ENCODE measurements at regions not wholly inside any gene's neighbourhood (a gene's known extent, or its start where the extent isn't known, plus 50 kb on each side); places are given as distances from the start of the nearest gene placed in this dataset.

DNA sequence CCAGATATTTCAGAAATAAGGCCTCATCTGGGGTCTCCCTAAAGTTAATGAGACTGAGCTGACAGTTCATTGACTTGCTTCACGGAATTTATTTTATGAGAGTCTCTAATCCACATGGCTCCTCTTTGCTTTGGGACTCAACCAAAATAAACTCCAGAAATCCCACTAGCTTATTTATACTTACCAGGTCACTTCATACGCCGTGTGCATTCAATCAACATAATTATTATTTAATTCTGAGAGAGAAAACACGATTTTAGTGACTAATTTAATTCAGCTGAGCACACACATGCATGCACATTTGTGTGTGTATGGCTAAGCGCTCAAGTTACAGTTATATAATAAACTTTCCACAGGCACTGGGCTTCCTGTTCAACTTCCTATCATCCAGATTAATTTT is 333.4 kb upstream of the CCDC196 start:
- H3K4me1 Mint-ChIP-seq (ENCODE audit: low read depth, unreplicated experiment) = no peaks in the 10 kb centered on the region
- H3K27me3 Mint-ChIP-seq (ENCODE audit: unreplicated experiment) = no peaks in the 10 kb centered on the region
- H3K9me3 Mint-ChIP-seq (ENCODE audit: unreplicated experiment) = no peaks in the 10 kb centered on the region
- H3K27ac Mint-ChIP-seq (ENCODE audit: unreplicated experiment) = no peak overlapping the region
- TF ChIP-seq, protein P1, sequence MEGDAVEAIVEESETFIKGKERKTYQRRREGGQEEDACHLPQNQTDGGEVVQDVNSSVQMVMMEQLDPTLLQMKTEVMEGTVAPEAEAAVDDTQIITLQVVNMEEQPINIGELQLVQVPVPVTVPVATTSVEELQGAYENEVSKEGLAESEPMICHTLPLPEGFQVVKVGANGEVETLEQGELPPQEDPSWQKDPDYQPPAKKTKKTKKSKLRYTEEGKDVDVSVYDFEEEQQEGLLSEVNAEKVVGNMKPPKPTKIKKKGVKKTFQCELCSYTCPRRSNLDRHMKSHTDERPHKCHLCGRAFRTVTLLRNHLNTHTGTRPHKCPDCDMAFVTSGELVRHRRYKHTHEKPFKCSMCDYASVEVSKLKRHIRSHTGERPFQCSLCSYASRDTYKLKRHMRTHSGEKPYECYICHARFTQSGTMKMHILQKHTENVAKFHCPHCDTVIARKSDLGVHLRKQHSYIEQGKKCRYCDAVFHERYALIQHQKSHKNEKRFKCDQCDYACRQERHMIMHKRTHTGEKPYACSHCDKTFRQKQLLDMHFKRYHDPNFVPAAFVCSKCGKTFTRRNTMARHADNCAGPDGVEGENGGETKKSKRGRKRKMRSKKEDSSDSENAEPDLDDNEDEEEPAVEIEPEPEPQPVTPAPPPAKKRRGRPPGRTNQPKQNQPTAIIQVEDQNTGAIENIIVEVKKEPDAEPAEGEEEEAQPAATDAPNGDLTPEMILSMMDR (IDR thresholded peaks at IDR 0.05; ENCODE audit: partially characterized antibody, unreplicated experiment) = no peak
- no peak for DNase-seq
- H3K36me3 Mint-ChIP-seq (ENCODE audit: unreplicated experiment) = no peaks in the 10 kb centered on the region
- no peak overlapping the region for H3K4me3 Mint-ChIP-seq (ENCODE audit: unreplicated experiment)

DNA sequence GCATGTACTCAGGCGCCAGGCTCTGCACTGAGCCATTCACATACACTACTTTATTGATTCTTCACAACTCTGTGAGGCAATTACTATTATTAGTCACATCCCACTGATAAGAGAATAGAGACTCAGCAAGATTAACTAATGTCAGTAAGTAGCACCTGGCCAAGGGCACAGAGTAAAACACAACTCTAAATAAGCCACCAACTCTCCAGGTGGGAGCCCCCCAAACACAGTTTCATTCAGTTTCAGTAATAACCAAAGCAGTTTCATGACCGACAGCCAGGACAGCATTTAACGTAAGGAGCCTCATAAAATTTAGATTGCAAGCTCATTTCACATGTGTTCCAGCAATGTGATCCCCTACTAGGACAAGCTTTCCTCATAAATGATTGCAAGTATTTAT is 323.1 kb upstream of the CCDC196 start:
- TF ChIP-seq, protein P1 (IDR thresholded peaks at IDR 0.05; ENCODE audit: partially characterized antibody, unreplicated experiment) = no peak
- no peak for DNase-seq
- Mint-ChIP-seq H3K4me1 (ENCODE audit: low read depth, unreplicated experiment) (no peaks in the 10 kb centered on the region), H3K27me3 (ENCODE audit: unreplicated experiment) (no peaks in the 10 kb centered on the region), H3K36me3 (ENCODE audit: unreplicated experiment) (no peaks in the 10 kb centered on the region), H3K27ac (ENCODE audit: unreplicated experiment) (no peak overlapping the region), H3K4me3 (ENCODE audit: unreplicated experiment) (no peak overlapping the region), H3K9me3 (ENCODE audit: unreplicated experiment) (no peaks in the 10 kb centered on the region)

DNA sequence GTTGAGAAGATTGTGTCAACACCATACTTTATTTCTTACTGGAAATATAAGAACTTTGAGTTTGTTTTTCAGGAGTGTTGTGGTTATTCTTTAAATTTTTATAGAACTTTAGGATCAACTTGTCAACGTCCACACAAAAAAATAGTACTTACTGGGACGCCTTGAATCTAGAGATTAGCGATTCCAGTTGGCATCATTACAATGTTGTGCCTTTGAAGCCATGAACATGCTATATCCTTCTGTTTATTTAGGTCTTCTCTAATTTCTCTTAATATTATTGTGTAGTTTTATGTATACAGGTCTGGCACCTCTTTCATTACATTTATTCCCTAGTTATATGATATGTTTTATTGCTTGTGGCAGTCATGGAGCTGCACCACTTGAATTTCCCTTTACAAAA is 320.8 kb upstream of the CCDC196 start:
- Mint-ChIP-seq H3K4me1 (ENCODE audit: low read depth, unreplicated experiment) (no peaks in the 10 kb centered on the region), H3K4me3 (ENCODE audit: unreplicated experiment) (no peak overlapping the region), H3K36me3 (ENCODE audit: unreplicated experiment) (no peaks in the 10 kb centered on the region), H3K27me3 (ENCODE audit: unreplicated experiment) (no peaks in the 10 kb centered on the region), H3K9me3 (ENCODE audit: unreplicated experiment) (no peaks in the 10 kb centered on the region), H3K27ac (ENCODE audit: unreplicated experiment) (no peak overlapping the region)
- TF ChIP-seq, protein P1 (IDR thresholded peaks at IDR 0.05; ENCODE audit: partially characterized antibody, unreplicated experiment) = no peak
- no peak for DNase-seq

DNA sequence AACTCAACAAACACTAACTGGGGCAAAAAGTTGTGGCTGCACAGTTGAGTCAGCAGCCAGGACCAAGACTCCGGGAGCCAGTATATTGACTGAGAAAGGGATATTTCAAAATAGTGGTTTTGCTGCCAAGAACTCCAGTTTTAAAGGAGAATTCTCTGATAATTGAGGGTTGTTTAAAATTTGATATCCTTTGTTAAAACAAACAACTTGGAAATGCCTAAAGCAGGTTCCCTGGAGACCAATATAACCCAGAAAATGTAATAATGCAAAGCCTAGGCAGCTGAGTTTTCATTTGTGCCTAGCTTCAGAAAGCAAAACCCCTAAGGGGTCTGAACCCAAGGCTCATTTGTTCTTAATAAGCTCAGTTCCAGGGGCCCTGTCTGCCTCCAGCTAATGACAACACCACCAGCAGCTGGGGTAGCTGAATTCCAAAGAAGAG is 311.7 kb upstream of the CCDC196 start:
- Mint-ChIP-seq H3K4me1 (ENCODE audit: low read depth, unreplicated experiment) (peaks cover 3% of the 10 kb centered on the region), H3K36me3 (ENCODE audit: unreplicated experiment) (no peaks in the 10 kb centered on the region)
- TF ChIP-seq, protein P1 (IDR thresholded peaks at IDR 0.05; ENCODE audit: partially characterized antibody, unreplicated experiment) = no peak

DNA sequence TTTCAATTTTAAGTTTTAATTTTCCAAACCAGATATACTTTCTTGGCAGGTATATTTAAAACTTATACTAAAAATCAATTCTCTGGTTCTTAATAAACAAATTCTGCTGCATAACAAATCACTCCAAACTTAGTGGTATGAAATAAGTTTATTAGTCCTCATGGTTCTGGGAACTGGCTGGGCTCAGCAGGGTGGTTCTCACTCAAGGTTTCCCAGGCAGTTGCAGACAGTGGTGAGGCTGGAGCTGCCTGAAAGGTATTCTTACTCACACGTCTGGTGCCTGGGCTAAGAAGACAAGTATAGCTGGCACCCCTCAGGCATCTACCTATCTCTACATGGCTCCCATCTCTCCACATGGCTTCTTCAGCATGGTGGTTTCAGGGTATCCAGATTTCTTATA is 308.2 kb upstream of the CCDC196 start:
- TF ChIP-seq, protein P1 (IDR thresholded peaks at IDR 0.05; ENCODE audit: partially characterized antibody, unreplicated experiment) = no peak
- peaks cover 3% of the 10 kb centered on the region for H3K27me3 Mint-ChIP-seq (ENCODE audit: unreplicated experiment)
- no peaks in the 10 kb centered on the region for H3K36me3 Mint-ChIP-seq (ENCODE audit: unreplicated experiment)

More for the DNA sequence above, 311.7 kb upstream of the CCDC196 start:
- Mint-ChIP-seq H3K27me3 (ENCODE audit: unreplicated experiment) (no peaks in the 10 kb centered on the region), H3K4me3 (ENCODE audit: unreplicated experiment) (no peak overlapping the region), H3K27ac (ENCODE audit: unreplicated experiment) (no peak overlapping the region), H3K9me3 (ENCODE audit: unreplicated experiment) (peaks cover 4% of the 10 kb centered on the region)
- DNase-seq = no peak

More for the DNA sequence above, 308.2 kb upstream of the CCDC196 start:
- Mint-ChIP-seq H3K4me3 (ENCODE audit: unreplicated experiment) (no peak overlapping the region), H3K27ac (ENCODE audit: unreplicated experiment) (no peak overlapping the region), H3K4me1 (ENCODE audit: low read depth, unreplicated experiment) (peaks cover 3% of the 10 kb centered on the region), H3K9me3 (ENCODE audit: unreplicated experiment) (peaks cover 4% of the 10 kb centered on the region)
- DNase-seq = no peak
